ENCODE measurements at regions not wholly inside any gene's neighbourhood (a gene's known extent, or its start where the extent isn't known, plus 50 kb on each side); places are given as distances from the start of the nearest gene placed in this dataset.

DNA sequence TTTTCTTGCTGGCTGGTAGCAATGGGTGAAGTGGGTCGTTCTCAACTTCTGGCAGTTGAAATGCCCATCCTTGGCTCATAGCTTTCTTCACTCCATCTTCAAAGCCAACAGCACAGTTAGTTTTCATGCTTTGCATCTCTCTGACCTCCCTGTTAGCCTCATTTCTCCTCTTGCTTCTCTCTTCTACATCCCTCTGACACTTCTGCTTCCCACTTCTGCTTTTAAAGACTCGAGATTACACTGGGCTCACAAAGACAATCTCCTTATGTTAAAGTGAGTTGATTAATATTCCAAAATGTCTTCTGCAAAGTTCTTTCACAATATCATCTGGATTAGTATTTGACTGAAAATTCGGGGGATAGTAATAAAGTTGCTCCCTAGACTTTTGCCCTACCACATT lies 684.8 kb upstream of the CCNG1 start:
- TF ChIP-seq CTCF (IDR thresholded peaks at IDR 0.05; ENCODE audit: poor library complexity) (no peak), EZH2 (IDR thresholded peaks at IDR 0.05; ENCODE audit: borderline replicate concordance) (no peak)
